A673 (cell line): ENCODE measurements at regions not wholly inside any gene's neighbourhood (a gene's known extent, or its start where the extent isn't known, plus 50 kb on each side); places are given as distances from the start of the nearest gene placed in this dataset.

Source experiments
- BruUV-seq: library from RNA; stranded (reverse); fragments of 400-500 nt; replicated peaks from 2 replicates; lab custom pipeline; 2021; lab: Mats Ljungman, UMichigan
- CTCF ChIA-PET: fragments of 300-600 bp; sonication (Branson Sonifier 250); formaldehyde crosslinking; loops from one replicate; lab custom pipeline; 2022; ENCODE audit warnings: antibody characterized with exemption; lab: Charles Lee
- POLR2A ChIA-PET: fragments of 300-600 bp; sonication (Branson Sonifier 250); formaldehyde crosslinking; loops from one replicate; lab custom pipeline; 2022; ENCODE audit warnings: antibody characterized with exemption; ENCODE audit not compliant: low non-redundant PET; lab: Charles Lee
- DNase-seq: peaks from one replicate; pipeline ENCODE4 v3.0.0-alpha.2; 2015; ENCODE audit warnings: low spot score
- H3K27ac ChIP-seq: fragments of 200-600 bp; sonication (generic); 2 replicates; pipeline ENCODE4 v1.5.1; 2016; ENCODE audit warnings: mixed run types, low read depth, mild to moderate bottlenecking, mixed read lengths, antibody characterized with exemption, low read length; ENCODE audit not compliant: poor library complexity, severe bottlenecking
- H3K27me3 ChIP-seq: fragments of 200-600 bp; sonication (generic); replicated peaks from 2 replicates; pipeline ENCODE4 v1.6.1; 2017; ENCODE audit warnings: mixed run types, low read depth, mild to moderate bottlenecking, mixed read lengths, antibody characterized with exemption, low read length; ENCODE audit not compliant: insufficient read depth, poor library complexity
- H3K36me3 ChIP-seq: fragments of 200-600 bp; sonication (generic); 2 replicates; pipeline ENCODE4 v1.6.1; 2016; ENCODE audit warnings: mixed run types, mild to moderate bottlenecking, mixed read lengths, antibody characterized with exemption, low read length; ENCODE audit not compliant: insufficient read depth, poor library complexity, severe bottlenecking
- H3K4me1 ChIP-seq: fragments of 200-600 bp; sonication (generic); 2 replicates; pipeline ENCODE4 v1.6.1; 2017; ENCODE audit warnings: mixed run types, mild to moderate bottlenecking, mixed read lengths, antibody characterized with exemption, low read length; ENCODE audit not compliant: insufficient read depth, poor library complexity, severe bottlenecking
- H3K4me3 ChIP-seq: fragments of 200-600 bp; sonication (generic); 2 replicates; pipeline ENCODE4 v1.5.1; 2016; ENCODE audit warnings: low read depth, mixed run types, mild to moderate bottlenecking, mixed read lengths, low read length; ENCODE audit not compliant: poor library complexity, severe bottlenecking
- H3K9me3 ChIP-seq: fragments of 200-600 bp; sonication (generic); 2 replicates; pipeline ENCODE4 v1.6.1; 2016; ENCODE audit warnings: mixed run types, low read depth, mild to moderate bottlenecking, mixed read lengths, antibody characterized with exemption, low read length; ENCODE audit not compliant: poor library complexity, severe bottlenecking
- CTCF ChIP-seq: fragments of 300-800, 200-600 bp; sonication (generic); conservative IDR thresholded peaks from 2 replicates; pipeline ENCODE4 v1.5.1; 2017; ENCODE audit warnings: low read depth, mild to moderate bottlenecking, antibody characterized with exemption, low read length, moderate library complexity, mixed read lengths
- EZH2 ChIP-seq: fragments of 200-600 bp; sonication (generic); IDR thresholded peaks from 2 replicates; pipeline ENCODE4 v1.6.1; 2017; ENCODE audit warnings: borderline replicate concordance, low read depth, mild to moderate bottlenecking, mixed read lengths, antibody characterized with exemption, low read length; ENCODE audit not compliant: poor library complexity, severe bottlenecking
- intact Hi-C: fragments of 100-400 bp; cut with micrococcal nuclease; formaldehyde crosslinking; loops from one replicate; pipeline ENCODE4 v1.10.0; 2022; ENCODE audit not compliant: unreplicated experiment

- CTCF ChIA-PET, result interaction anchor here (0.6 kb wide), 1 partner anchor 182 kb away, joined by 8 read pairs; no protein-coding TSS in a partner anchor
- H3K36me3 ChIP-seq, result no peaks in the 10 kb centered on the region
- POLR2A ChIA-PET, result no interaction called here
- H3K27ac ChIP-seq, result no peak overlapping the region
- H3K4me1 ChIP-seq, result no peaks in the 10 kb centered on the region
- H3K9me3 ChIP-seq, result no peaks in the 10 kb centered on the region
- intact Hi-C loops, result no loop called here
- H3K27me3 ChIP-seq, result no peaks in the 10 kb centered on the region
- no peak overlapping the region for H3K4me3 ChIP-seq
- peak; percentile 32 for DNase-seq
- BruUV-seq, result no TSS peak
- TF ChIP-seq EZH2, result no peak
- no peak for TF ChIP-seq CTCF
These were observed 1382.4 kb downstream of the BRD1 start for GRCh38 chr22:48445113-48445827.

- ChIA-PET CTCF (no interaction called here), POLR2A (no interaction called here)
- Histone ChIP-seq H3K36me3 (no peaks in the 10 kb centered on the region), H3K4me3 (no peak overlapping the region), H3K27ac (no peak overlapping the region), H3K27me3 (no peaks in the 10 kb centered on the region), H3K9me3 (no peaks in the 10 kb centered on the region), H3K4me1 (no peaks in the 10 kb centered on the region)
- no peak for DNase-seq
- intact Hi-C loops, result no loop called here
- BruUV-seq, result no TSS peak
- TF ChIP-seq CTCF, result no peak
- TF ChIP-seq EZH2, result no peak
These were observed 1383.2 kb downstream of the BRD1 start for GRCh38 chr22:48444320-48445112.

GRCh38 chr22:48443680-48444079, 1384.0 kb downstream of the BRD1 start:
- no peak for DNase-seq
- Histone ChIP-seq H3K4me3 (no peak overlapping the region), H3K9me3 (no peaks in the 10 kb centered on the region), H3K27ac (no peak overlapping the region), H3K27me3 (no peaks in the 10 kb centered on the region), H3K36me3 (no peaks in the 10 kb centered on the region), H3K4me1 (no peaks in the 10 kb centered on the region)
- POLR2A ChIA-PET, result no interaction called here
- CTCF ChIA-PET, result no interaction called here
- TF ChIP-seq CTCF, result no peak
- TF ChIP-seq EZH2, result no peak
- intact Hi-C loops, result no loop called here
- no TSS peak for BruUV-seq
